ENCODE measurements at regions not wholly inside any gene's neighbourhood (a gene's known extent, or its start where the extent isn't known, plus 50 kb on each side); places are given as distances from the start of the nearest gene placed in this dataset.

DNA sequence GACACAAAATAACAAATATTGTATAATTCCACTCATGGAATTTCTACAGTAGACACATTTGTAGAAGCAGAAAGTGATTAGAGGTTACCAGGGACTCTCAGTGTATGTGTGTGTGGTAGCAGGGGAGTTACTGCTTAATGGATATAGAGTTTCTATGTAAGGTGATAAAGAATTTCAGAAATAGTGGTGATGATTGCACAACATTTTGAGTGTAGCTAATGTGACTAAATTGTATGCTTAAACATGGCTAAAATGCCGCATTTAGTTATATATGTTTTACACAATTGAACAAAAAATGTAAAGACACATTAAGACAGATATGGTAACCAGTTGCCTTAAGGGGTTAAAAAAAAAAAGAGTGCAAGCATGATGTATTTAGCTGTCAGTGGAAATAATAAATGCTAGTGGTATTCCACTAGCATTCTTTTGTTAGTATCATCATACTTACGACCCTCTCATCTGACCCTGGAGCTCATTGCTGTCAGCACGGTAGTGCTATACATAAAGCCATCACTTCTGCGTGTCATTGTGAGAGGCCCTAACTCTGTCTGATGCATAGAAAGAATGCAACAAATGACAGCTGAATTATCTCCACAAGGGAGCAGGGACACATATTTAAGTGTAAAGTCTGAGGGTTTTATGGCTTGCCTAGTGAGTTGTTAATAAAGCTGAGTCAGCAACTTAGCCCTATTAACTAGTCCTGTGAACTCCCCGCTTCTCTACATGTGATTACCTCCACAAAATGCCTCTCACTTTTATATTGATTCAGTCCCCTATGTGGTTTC, 134.1 kb upstream of the RXFP2 start:
- TF ChIP-seq, protein P1, sequence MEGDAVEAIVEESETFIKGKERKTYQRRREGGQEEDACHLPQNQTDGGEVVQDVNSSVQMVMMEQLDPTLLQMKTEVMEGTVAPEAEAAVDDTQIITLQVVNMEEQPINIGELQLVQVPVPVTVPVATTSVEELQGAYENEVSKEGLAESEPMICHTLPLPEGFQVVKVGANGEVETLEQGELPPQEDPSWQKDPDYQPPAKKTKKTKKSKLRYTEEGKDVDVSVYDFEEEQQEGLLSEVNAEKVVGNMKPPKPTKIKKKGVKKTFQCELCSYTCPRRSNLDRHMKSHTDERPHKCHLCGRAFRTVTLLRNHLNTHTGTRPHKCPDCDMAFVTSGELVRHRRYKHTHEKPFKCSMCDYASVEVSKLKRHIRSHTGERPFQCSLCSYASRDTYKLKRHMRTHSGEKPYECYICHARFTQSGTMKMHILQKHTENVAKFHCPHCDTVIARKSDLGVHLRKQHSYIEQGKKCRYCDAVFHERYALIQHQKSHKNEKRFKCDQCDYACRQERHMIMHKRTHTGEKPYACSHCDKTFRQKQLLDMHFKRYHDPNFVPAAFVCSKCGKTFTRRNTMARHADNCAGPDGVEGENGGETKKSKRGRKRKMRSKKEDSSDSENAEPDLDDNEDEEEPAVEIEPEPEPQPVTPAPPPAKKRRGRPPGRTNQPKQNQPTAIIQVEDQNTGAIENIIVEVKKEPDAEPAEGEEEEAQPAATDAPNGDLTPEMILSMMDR (IDR thresholded peaks at IDR 0.05), result no peak
- TF ChIP-seq, protein P2, sequence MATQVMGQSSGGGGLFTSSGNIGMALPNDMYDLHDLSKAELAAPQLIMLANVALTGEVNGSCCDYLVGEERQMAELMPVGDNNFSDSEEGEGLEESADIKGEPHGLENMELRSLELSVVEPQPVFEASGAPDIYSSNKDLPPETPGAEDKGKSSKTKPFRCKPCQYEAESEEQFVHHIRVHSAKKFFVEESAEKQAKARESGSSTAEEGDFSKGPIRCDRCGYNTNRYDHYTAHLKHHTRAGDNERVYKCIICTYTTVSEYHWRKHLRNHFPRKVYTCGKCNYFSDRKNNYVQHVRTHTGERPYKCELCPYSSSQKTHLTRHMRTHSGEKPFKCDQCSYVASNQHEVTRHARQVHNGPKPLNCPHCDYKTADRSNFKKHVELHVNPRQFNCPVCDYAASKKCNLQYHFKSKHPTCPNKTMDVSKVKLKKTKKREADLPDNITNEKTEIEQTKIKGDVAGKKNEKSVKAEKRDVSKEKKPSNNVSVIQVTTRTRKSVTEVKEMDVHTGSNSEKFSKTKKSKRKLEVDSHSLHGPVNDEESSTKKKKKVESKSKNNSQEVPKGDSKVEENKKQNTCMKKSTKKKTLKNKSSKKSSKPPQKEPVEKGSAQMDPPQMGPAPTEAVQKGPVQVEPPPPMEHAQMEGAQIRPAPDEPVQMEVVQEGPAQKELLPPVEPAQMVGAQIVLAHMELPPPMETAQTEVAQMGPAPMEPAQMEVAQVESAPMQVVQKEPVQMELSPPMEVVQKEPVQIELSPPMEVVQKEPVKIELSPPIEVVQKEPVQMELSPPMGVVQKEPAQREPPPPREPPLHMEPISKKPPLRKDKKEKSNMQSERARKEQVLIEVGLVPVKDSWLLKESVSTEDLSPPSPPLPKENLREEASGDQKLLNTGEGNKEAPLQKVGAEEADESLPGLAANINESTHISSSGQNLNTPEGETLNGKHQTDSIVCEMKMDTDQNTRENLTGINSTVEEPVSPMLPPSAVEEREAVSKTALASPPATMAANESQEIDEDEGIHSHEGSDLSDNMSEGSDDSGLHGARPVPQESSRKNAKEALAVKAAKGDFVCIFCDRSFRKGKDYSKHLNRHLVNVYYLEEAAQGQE (IDR thresholded peaks at IDR 0.05), result no peak
- TF ChIP-seq HOXA7 (CRISPR knock-in tag; IDR thresholded peaks at IDR 0.05) (no peak), NR3C1 (IDR thresholded peaks at IDR 0.05) (no peak), MAX (IDR thresholded peaks at IDR 0.05) (no peak)
- TF ChIP-seq, protein P3, sequence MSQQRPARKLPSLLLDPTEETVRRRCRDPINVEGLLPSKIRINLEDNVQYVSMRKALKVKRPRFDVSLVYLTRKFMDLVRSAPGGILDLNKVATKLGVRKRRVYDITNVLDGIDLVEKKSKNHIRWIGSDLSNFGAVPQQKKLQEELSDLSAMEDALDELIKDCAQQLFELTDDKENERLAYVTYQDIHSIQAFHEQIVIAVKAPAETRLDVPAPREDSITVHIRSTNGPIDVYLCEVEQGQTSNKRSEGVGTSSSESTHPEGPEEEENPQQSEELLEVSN (IDR thresholded peaks at IDR 0.05; ENCODE audit: borderline replicate concordance, low read depth), result no peak

Measured in A549 (cell line).